ENCODE measurements at regions not wholly inside any gene's neighbourhood (a gene's known extent, or its start where the extent isn't known, plus 50 kb on each side); places are given as distances from the start of the nearest gene placed in this dataset.

GRCh38 chr6:3946778-3947177 lies 97.6 kb downstream of the FAM50B start:
- H3K27me3 ChIP-seq = no peaks in the 10 kb centered on the region
- no peak overlapping the region for H3K27ac ChIP-seq
- no peak for DNase-seq (ENCODE audit: low spot score in 2 of 2)
- H3K4me1 ChIP-seq = no peaks in the 10 kb centered on the region
- peak overlapping the region in 1 of 4 donors; percentile 10 for H3K4me3 ChIP-seq
- TF ChIP-seq CTCF (IDR thresholded peaks at IDR 0.05) (no peak), EP300 (IDR thresholded peaks at IDR 0.05) (no peak), POLR2A (IDR thresholded peaks at IDR 0.05) (no peak)
- no peaks in the 10 kb centered on the region for H3K36me3 ChIP-seq
- whole genome bisulfite sequencing, 2 donors = 67 to 73% methylated on average over 12 of the region's 12 CpGs
- H3K9me3 ChIP-seq = peaks cover 0 to 10% (median 0%) of the 10 kb centered on the region in 4 donors

- no peak for TF ChIP-seq POLR2A (IDR thresholded peaks at IDR 0.05)
- WGBS, 2 donors = 77 to 79% methylated on average over 4 of the region's 4 CpGs
Observed at GRCh38 chr6:3948866-3949265, 99.7 kb downstream of the FAM50B start.

GRCh38 chr6:3949521-3949920 lies 100.3 kb downstream of the FAM50B start:
- peaks cover 0 to 13% (median 0%) of the 10 kb centered on the region in 4 donors for H3K9me3 ChIP-seq
- H3K27ac ChIP-seq = no peak overlapping the region
- TF ChIP-seq EP300 (IDR thresholded peaks at IDR 0.05) = no peak
- no peak for TF ChIP-seq POLR2A (IDR thresholded peaks at IDR 0.05)
- no peak for TF ChIP-seq CTCF (IDR thresholded peaks at IDR 0.05)
- no peak for DNase-seq (ENCODE audit: low spot score in 2 of 2)
- WGBS, 2 donors = 82 to 85% methylated on average over 6 of the region's 6 CpGs
- no peaks in the 10 kb centered on the region for H3K27me3 ChIP-seq
- H3K36me3 ChIP-seq = no peaks in the 10 kb centered on the region
- H3K4me3 ChIP-seq = no peak overlapping the region
- no peaks in the 10 kb centered on the region for H3K4me1 ChIP-seq

More at GRCh38 chr6:3948866-3949265, 99.7 kb downstream of the FAM50B start:
- no peak overlapping the region for H3K4me3 ChIP-seq
- H3K27me3 ChIP-seq = no peaks in the 10 kb centered on the region
- H3K4me1 ChIP-seq = no peaks in the 10 kb centered on the region
- no peak overlapping the region for H3K27ac ChIP-seq
- H3K36me3 ChIP-seq = no peaks in the 10 kb centered on the region
- peaks cover 0 to 13% (median 0%) of the 10 kb centered on the region in 4 donors for H3K9me3 ChIP-seq
- no peak for DNase-seq (ENCODE audit: low spot score in 2 of 2)

- Histone ChIP-seq H3K27me3 (no peaks in the 10 kb centered on the region), H3K4me3 (no peak overlapping the region), H3K9me3 (peaks cover 0 to 8% (median 0%) of the 10 kb centered on the region in 4 donors), H3K27ac (no peak overlapping the region), H3K36me3 (no peaks in the 10 kb centered on the region), H3K4me1 (no peaks in the 10 kb centered on the region)
- WGBS, 2 donors = 62% methylated on average over 1 of the region's 1 CpG
- no peak for TF ChIP-seq EP300 (IDR thresholded peaks at IDR 0.05)
- no peak for TF ChIP-seq CTCF (IDR thresholded peaks at IDR 0.05)
- no peak for TF ChIP-seq POLR2A (IDR thresholded peaks at IDR 0.05)
- DNase-seq (ENCODE audit: low spot score in 2 of 2) = no peak
Observed at GRCh38 chr6:3956054-3956453, 106.9 kb downstream of the FAM50B start.

GRCh38 chr6:3957321-3957720 lies 108.1 kb downstream of the FAM50B start:
- no peak for DNase-seq (ENCODE audit: low spot score in 2 of 2)
- no peaks in the 10 kb centered on the region for H3K27me3 ChIP-seq
- no peaks in the 10 kb centered on the region for H3K36me3 ChIP-seq
- H3K27ac ChIP-seq = no peak overlapping the region
- no peak for TF ChIP-seq CTCF (IDR thresholded peaks at IDR 0.05)
- TF ChIP-seq POLR2A (IDR thresholded peaks at IDR 0.05) = no peak
- TF ChIP-seq EP300 (IDR thresholded peaks at IDR 0.05) = no peak
- 89 to 100% methylated on average over 1 of the region's 1 CpG for WGBS, 2 donors
- no peak overlapping the region for H3K4me3 ChIP-seq
- H3K4me1 ChIP-seq = no peaks in the 10 kb centered on the region
- no peaks in the 10 kb centered on the region for H3K9me3 ChIP-seq

GRCh38 chr6:3958255-3958654 lies 109.1 kb downstream of the FAM50B start:
- H3K4me3 ChIP-seq = no peak overlapping the region
- no peak for DNase-seq (ENCODE audit: low spot score in 2 of 2)
- no peak for TF ChIP-seq POLR2A (IDR thresholded peaks at IDR 0.05)
- TF ChIP-seq CTCF (IDR thresholded peaks at IDR 0.05) = no peak
- H3K9me3 ChIP-seq = no peaks in the 10 kb centered on the region
- H3K36me3 ChIP-seq = no peaks in the 10 kb centered on the region
- no peaks in the 10 kb centered on the region for H3K4me1 ChIP-seq
- no peak overlapping the region for H3K27ac ChIP-seq
- no peaks in the 10 kb centered on the region for H3K27me3 ChIP-seq
- WGBS, 2 donors = 84 to 86% methylated on average over 7 of the region's 7 CpGs

Measured in tibial nerve (tissue), 4 donors.